ENCODE measurements at regions not wholly inside any gene's neighbourhood (a gene's known extent, or its start where the extent isn't known, plus 50 kb on each side); places are given as distances from the start of the nearest gene placed in this dataset.

- BruUV-seq (replicated peaks), result no TSS peak
- intact Hi-C loops (cut with micrococcal nuclease), result loop anchor here (5.0 kb wide), 1 partner anchor 446 kb away; no protein-coding TSS in a partner anchor
- POLR2A ChIA-PET (ENCODE audit: unreplicated experiment), result no interaction called here
- Histone ChIP-seq H3K4me3 (ENCODE audit: low read length) (no peak overlapping the region), H2AFZ (ENCODE audit: low read length) (no peak overlapping the region), H3K27me3 (ENCODE audit: low read length) (no peaks in the 10 kb centered on the region), H3F3A (ENCODE audit: low read length, unreplicated experiment) (no peaks in the 10 kb centered on the region), H3K27ac (ENCODE audit: low read length) (peak overlapping the region; percentile 100), H3K9me2 (replicated peaks; ENCODE audit: low read length) (no peaks in the 10 kb centered on the region), H3K4me2 (ENCODE audit: low read length) (no peak overlapping the region), H3K9me3 (ENCODE audit: low read length) (no peaks in the 10 kb centered on the region), H3K9ac (ENCODE audit: low read length) (peak overlapping the region; percentile 33; the same call in 1 of the 2 replicates), H3K36me3 (ENCODE audit: low read depth, low read length) (no peaks in the 10 kb centered on the region), H3K4me1 (ENCODE audit: insufficient read depth, low read length) (peaks cover 70% of the 10 kb centered on the region), H4K20me1 (ENCODE audit: low read length) (no peaks in the 10 kb centered on the region), H3K79me2 (ENCODE audit: low read length) (no peaks in the 10 kb centered on the region)
- ATAC-seq (no peak), DNase-seq (no peak)
- CTCF ChIA-PET, result interaction anchor here (0.7 to 1.6 kb wide), 2 partner anchors 76 to 164 kb away, joined by 4 to 6 read pairs; no protein-coding TSS in a partner anchor
- no peak for TF ChIP-seq EZH2phosphoT487 (IDR thresholded peaks at IDR 0.05; ENCODE audit: borderline replicate concordance, low read length)
- no peak for TF ChIP-seq CTCF (conservative IDR thresholded peaks at IDR 0.05; ENCODE audit: low read depth, low read length)
- TF ChIP-seq EZH2 (IDR thresholded peaks at IDR 0.05; ENCODE audit: low read length, unreplicated experiment), result no peak
Measured at GRCh38 chr5:53426512-53426830, 54.0 kb upstream of the FST start.

- no peak for TF ChIP-seq CTCF (conservative IDR thresholded peaks at IDR 0.05; ENCODE audit: low read depth, low read length)
- no peak for TF ChIP-seq EZH2phosphoT487 (IDR thresholded peaks at IDR 0.05; ENCODE audit: borderline replicate concordance, low read length)
- peaks cover 67% of the 10 kb centered on the region for H3K4me1 ChIP-seq (ENCODE audit: insufficient read depth, low read length)
Measured at GRCh38 chr5:53426878-53427277, 53.6 kb upstream of the FST start.

GRCh38 chr5:53427965-53428364 is 52.5 kb upstream of the FST start:
- no peak overlapping the region for H2AFZ ChIP-seq (ENCODE audit: low read length)
- no peak overlapping the region for H3K9ac ChIP-seq (ENCODE audit: low read length)
- no peaks in the 10 kb centered on the region for H3K27me3 ChIP-seq (ENCODE audit: low read length)
- no peak for DNase-seq
- no peak for ATAC-seq
- H3K9me3 ChIP-seq (ENCODE audit: low read length), result no peaks in the 10 kb centered on the region
- no peak for TF ChIP-seq CTCF (conservative IDR thresholded peaks at IDR 0.05; ENCODE audit: low read depth, low read length)
- TF ChIP-seq EZH2 (IDR thresholded peaks at IDR 0.05; ENCODE audit: low read length, unreplicated experiment), result no peak
- TF ChIP-seq EZH2phosphoT487 (IDR thresholded peaks at IDR 0.05; ENCODE audit: borderline replicate concordance, low read length), result no peak
- H3K9me2 ChIP-seq (replicated peaks; ENCODE audit: low read length), result no peaks in the 10 kb centered on the region
- peaks cover 61% of the 10 kb centered on the region for H3K4me1 ChIP-seq (ENCODE audit: insufficient read depth, low read length)
- no peaks in the 10 kb centered on the region for H4K20me1 ChIP-seq (ENCODE audit: low read length)
- H3K79me2 ChIP-seq (ENCODE audit: low read length), result no peaks in the 10 kb centered on the region
- intact Hi-C loops (cut with micrococcal nuclease), result loop anchor here (5.0 kb wide), 1 partner anchor 444 kb away; no protein-coding TSS in a partner anchor
- H3K36me3 ChIP-seq (ENCODE audit: low read depth, low read length), result no peaks in the 10 kb centered on the region
- H3F3A ChIP-seq (ENCODE audit: low read length, unreplicated experiment), result no peaks in the 10 kb centered on the region
- BruUV-seq (replicated peaks), result no TSS peak
- ChIA-PET POLR2A (ENCODE audit: unreplicated experiment) (no interaction called here), CTCF (no interaction called here)
- H3K4me2 ChIP-seq (ENCODE audit: low read length), result no peak overlapping the region
- H3K27ac ChIP-seq (ENCODE audit: low read length), result peak overlapping the region; percentile 82
- H3K4me3 ChIP-seq (ENCODE audit: low read length), result no peak overlapping the region

More at GRCh38 chr5:53426878-53427277, 53.6 kb upstream of the FST start:
- H4K20me1 ChIP-seq (ENCODE audit: low read length), result no peaks in the 10 kb centered on the region
- intact Hi-C loops (cut with micrococcal nuclease), result loop anchor here (5.0 kb wide), 1 partner anchor 445 kb away; no protein-coding TSS in a partner anchor
- no peak overlapping the region for H3K4me2 ChIP-seq (ENCODE audit: low read length)
- TSS peak; percentile 19 for BruUV-seq (replicated peaks)
- peak overlapping the region; percentile 100 for H3K27ac ChIP-seq (ENCODE audit: low read length)
- peak overlapping the region; percentile 33; the same call in 1 of the 2 replicates for H3K9ac ChIP-seq (ENCODE audit: low read length)
- no peaks in the 10 kb centered on the region for H3K9me2 ChIP-seq (replicated peaks; ENCODE audit: low read length)
- no peaks in the 10 kb centered on the region for H3K27me3 ChIP-seq (ENCODE audit: low read length)
- CTCF ChIA-PET, result interaction anchor here (0.7 kb wide), 2 partner anchors 76 to 164 kb away, joined by 4 to 6 read pairs; no protein-coding TSS in a partner anchor
- no peaks in the 10 kb centered on the region for H3K79me2 ChIP-seq (ENCODE audit: low read length)
- no peaks in the 10 kb centered on the region for H3K9me3 ChIP-seq (ENCODE audit: low read length)
- H3K4me3 ChIP-seq (ENCODE audit: low read length), result no peak overlapping the region
- no peak for DNase-seq
- no peak for ATAC-seq
- H2AFZ ChIP-seq (ENCODE audit: low read length), result no peak overlapping the region
- H3F3A ChIP-seq (ENCODE audit: low read length, unreplicated experiment), result no peaks in the 10 kb centered on the region
- POLR2A ChIA-PET (ENCODE audit: unreplicated experiment), result no interaction called here
- no peaks in the 10 kb centered on the region for H3K36me3 ChIP-seq (ENCODE audit: low read depth, low read length)

Data from PC-3 (cell line).